Fibroblast of the aortic adventitia (primary cell): ENCODE measurements at regions not wholly inside any gene's neighbourhood (a gene's known extent, or its start where the extent isn't known, plus 50 kb on each side); places are given as distances from the start of the nearest gene placed in this dataset.
A peak's percentile ranks its signal among the peaks of the same experiment; 100 is the strongest.

Experiments
- DNase-seq: peaks from one replicate; pipeline ENCODE4 v3.0.0-alpha.2; 2010; ENCODE audit warnings: low read depth
- H3K4me3 ChIP-seq: 2 replicates; pipeline ENCODE4 v1.5.1; 2011; ENCODE audit warnings: low read depth, mild to moderate bottlenecking, control low read depth, low read length, moderate library complexity
- TF ChIP-seq, protein P1 (sequence below): IDR thresholded peaks from 2 replicates; pipeline ENCODE4 v1.5.1; 2011; ENCODE audit warnings: mild to moderate bottlenecking, low read length, control low read depth, inconsistent platforms; ENCODE audit not compliant: insufficient read depth

DNA sequence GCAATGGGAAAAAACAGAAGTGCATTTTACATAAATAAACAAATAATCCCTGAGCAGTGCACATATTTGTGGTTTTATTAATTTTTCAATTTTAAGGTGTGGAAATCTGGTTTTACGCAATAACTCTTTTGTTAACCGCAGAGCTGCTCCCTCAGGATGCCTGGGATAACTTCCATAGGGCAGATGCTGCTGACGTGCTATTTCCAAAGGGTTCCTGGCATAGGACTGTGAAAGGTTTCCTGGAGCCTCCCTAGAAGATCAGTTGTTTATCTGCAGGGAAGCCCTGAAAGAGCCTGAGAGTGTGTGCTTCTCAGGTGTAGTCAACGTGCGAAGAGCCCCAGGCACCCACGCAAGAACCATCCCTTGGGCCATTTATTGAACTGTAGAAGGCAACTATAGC lies 443.5 kb downstream of the PLK2 start:
- TF ChIP-seq, protein P1, sequence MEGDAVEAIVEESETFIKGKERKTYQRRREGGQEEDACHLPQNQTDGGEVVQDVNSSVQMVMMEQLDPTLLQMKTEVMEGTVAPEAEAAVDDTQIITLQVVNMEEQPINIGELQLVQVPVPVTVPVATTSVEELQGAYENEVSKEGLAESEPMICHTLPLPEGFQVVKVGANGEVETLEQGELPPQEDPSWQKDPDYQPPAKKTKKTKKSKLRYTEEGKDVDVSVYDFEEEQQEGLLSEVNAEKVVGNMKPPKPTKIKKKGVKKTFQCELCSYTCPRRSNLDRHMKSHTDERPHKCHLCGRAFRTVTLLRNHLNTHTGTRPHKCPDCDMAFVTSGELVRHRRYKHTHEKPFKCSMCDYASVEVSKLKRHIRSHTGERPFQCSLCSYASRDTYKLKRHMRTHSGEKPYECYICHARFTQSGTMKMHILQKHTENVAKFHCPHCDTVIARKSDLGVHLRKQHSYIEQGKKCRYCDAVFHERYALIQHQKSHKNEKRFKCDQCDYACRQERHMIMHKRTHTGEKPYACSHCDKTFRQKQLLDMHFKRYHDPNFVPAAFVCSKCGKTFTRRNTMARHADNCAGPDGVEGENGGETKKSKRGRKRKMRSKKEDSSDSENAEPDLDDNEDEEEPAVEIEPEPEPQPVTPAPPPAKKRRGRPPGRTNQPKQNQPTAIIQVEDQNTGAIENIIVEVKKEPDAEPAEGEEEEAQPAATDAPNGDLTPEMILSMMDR = no peak
- no peak overlapping the region for H3K4me3 ChIP-seq
- peak; percentile 28 for DNase-seq

DNA sequence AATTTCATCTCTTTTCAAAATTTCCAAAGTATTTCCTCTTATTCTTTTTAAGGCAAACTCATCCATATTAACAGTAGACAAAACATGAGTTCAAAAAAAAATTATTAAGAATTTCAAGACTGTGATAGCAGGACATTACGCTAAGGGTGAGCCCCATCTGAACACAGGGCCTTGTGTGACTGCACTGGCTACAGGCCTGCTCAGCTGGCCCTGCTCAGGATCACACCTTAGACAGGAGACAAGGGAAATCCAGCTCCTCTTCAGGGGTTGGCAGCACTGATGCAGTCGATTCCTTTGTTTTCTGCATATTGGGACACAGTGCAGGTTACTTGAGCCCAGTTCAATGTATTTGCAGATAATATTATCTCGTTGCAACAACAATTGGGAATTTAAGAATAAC lies 444.7 kb downstream of the PLK2 start:
- DNase-seq = no peak
- no peak overlapping the region for H3K4me3 ChIP-seq
- TF ChIP-seq, protein P1 = no peak

DNA sequence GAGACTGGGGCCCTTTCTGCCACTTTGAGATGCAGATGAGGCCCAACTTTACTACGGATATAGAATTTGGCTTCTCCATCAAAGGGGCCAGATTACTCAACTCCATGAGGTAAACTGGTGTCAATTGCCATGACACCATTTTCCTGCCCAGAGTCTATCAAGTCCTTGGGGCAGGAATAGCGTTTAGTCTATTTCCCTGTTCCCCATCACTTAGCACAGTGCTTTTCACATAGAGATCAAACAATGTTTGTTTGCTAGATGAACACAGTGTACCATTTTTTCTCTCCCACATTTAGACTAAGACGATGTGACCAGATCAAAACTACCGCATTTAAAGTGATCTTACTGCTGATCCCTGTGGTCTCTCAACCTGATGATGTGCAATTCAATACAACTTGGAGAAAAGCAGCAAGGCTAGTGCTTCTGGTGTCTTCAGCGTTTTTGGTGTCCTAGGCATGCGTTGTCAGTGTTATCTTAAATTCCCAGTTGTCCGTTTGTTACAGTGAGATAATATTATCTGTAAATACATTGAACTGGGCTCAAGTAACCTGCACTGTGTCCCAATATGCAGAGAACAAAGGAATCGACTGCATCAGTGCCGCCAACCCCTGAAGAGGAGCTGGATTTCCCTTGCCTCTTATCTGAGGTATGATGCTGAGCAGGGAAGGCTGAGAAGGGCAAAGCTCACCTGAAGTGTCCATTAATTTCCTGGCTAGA lies 446.2 kb downstream of the PLK2 start:
- no peak overlapping the region for H3K4me3 ChIP-seq
- no peak for DNase-seq
- TF ChIP-seq, protein P1 = no peak

DNA sequence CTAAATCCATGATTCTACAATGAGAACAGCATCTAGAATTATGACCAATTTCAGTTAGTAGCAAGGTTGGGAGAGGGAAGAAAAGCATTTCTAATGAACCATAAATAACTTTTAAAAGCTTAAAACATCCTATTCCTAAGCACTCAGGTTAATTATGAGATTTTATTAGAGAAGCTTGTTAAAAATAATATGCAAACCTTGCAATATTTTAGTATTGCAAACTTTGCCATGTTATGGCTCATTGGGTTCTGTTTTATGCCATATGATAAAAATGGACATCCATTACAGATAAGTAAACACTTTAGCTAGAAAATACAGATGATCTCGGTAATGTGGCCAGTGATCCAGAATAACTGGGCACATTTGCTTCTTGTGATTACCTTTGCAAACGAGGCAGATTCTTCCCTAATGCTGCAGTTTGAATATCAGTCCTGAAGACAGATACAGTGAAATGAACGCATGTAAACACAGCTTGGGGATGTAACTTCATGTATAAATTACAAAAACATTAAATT lies 447.0 kb downstream of the PLK2 start:
- no peak overlapping the region for H3K4me3 ChIP-seq
- TF ChIP-seq, protein P1 = no peak
- no peak for DNase-seq

DNA sequence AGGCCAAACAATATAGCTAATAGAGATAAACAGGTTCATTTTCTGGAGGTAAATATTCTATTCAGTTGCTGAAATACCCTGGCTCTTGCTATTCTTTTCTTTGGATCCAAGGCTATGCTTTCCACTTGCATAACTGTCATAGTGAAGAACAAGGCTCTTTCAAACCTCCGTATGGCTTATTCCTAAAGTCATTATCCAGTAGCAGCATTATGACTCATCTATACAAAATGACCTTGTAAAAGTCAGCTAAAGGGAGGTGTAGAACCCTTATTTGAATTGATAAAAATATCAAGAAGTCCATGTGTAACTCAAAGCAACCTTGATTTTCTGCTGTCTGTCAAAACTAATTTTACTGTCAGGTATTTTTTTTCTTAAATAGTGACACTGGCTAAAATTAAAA lies 447.8 kb downstream of the PLK2 start:
- TF ChIP-seq, protein P1 = no peak
- no peak for DNase-seq
- H3K4me3 ChIP-seq = no peak overlapping the region

GRCh38 chr5:58011301-58011700 lies 448.6 kb downstream of the PLK2 start:
- TF ChIP-seq, protein P1 = no peak
- no peak for DNase-seq
- no peak overlapping the region for H3K4me3 ChIP-seq

DNA sequence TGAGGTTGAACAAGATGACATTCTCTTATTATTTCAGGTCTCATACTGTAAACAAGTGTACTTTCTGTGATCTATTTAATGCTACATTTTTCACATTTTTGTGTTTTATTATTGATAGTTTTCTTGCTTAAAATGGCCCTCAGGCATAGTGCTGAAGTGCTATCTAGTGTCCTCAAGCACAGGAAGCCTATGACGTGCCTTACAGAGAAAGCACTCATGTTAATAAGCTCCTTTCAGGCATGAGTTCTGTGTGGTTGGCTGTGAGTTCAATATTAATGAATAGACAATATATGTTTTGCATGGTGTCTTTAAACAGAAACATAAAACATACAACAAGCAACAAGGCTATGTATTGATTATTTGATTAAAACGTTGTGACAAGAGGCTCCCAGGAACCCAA lies 450.1 kb downstream of the PLK2 start:
- DNase-seq = no peak
- TF ChIP-seq, protein P1 = no peak
- no peak overlapping the region for H3K4me3 ChIP-seq
